ENCODE measurements at regions not wholly inside any gene's neighbourhood (a gene's known extent, or its start where the extent isn't known, plus 50 kb on each side); places are given as distances from the start of the nearest gene placed in this dataset. TPM values are rescaled to one million over a fixed set of nuclear protein-coding genes. Genes with fewer than 3 reads are reported as not detected.
"Not testable (repeated sequence)": the region's sequence is repeated elsewhere in the genome, so short reads cannot be mapped to it uniquely, and the experiment has no call there.

DNA sequence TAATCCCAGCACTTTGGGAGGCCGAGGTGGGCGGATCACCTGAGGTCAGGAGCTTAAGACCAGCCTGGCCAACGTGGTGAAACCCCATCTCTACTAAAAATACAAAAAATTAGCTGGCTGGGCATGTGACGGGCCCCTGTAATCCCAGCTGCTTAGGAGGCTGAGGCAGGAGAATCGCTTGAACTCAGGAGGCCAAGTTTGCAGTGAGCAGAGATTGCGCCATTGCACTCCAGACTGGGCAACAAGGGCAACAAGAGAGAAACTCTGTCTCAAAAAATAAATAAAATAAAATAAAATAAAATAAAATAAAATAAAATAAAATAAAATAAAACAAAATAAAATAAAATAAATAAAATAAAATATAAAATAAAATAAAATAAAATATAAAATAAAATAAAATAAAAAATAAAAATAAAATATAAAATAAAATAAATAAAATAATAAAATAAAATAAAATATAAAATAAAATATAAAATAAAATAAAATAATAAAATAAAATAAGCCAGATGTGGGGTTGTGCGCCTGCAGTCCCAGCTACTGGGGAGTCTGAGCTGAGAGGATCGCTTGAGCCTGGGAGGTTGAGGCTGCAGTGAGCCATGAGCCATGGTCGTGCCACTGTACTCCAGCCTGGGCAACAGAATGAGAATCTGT is 49.8 kb upstream of the ITGB1 start:
- not testable (repeated sequence) for DNase-seq

Small RNA genes lying in the stretch of these regions (small RNA-seq; reads per million reads assigned to genes)
- not detected for gene AL365203.1
- gene MTND4LP11, result not detected
- not detected for gene RN7SL847P
